GM23338 (cell line): ENCODE measurements at regions not wholly inside any gene's neighbourhood (a gene's known extent, or its start where the extent isn't known, plus 50 kb on each side); places are given as distances from the start of the nearest gene placed in this dataset.

ENCODE experiments used
- ATAC-seq: fragments of 200-7000 bp; cut with Tn5 transposase; 3 replicates; pipeline ENCODE4 v1.9.1; 2020
- DNase-seq: peaks from one replicate; pipeline ENCODE4 v3.0.0-alpha.2; 2015; ENCODE audit warnings: low spot score
- H2AFZ ChIP-seq: fragments of 200-600 bp; sonication (generic); 2 replicates; pipeline ENCODE4 v1.8.0; 2016; ENCODE audit warnings: antibody characterized with exemption, mild to moderate bottlenecking, moderate library complexity
- H3F3A ChIP-seq: fragments of 200-600 bp; sonication (generic); replicated peaks from 2 replicates; pipeline ENCODE4 v1.8.0; 2017; ENCODE audit warnings: antibody characterized with exemption, mixed run types, low read depth
- H3K27ac ChIP-seq: fragments of 200-600 bp; sonication (generic); 2 replicates; pipeline ENCODE4 v1.6.1; 2016; ENCODE audit warnings: low read depth
- H3K27me3 ChIP-seq: fragments of 200-600 bp; sonication (generic); 2 replicates; pipeline ENCODE4 v1.8.0; 2016; ENCODE audit warnings: mild to moderate bottlenecking, mixed run types, moderate library complexity; ENCODE audit not compliant: insufficient read depth
- H3K36me3 ChIP-seq: fragments of 200-600 bp; sonication (generic); 2 replicates; pipeline ENCODE4 v1.8.0; 2016; ENCODE audit warnings: mild to moderate bottlenecking; ENCODE audit not compliant: insufficient read depth
- H3K4me1 ChIP-seq: fragments of 200-600 bp; sonication (generic); 2 replicates; pipeline ENCODE4 v1.8.0; 2016; ENCODE audit warnings: mild to moderate bottlenecking, moderate library complexity; ENCODE audit not compliant: insufficient read depth
- H3K4me2 ChIP-seq: fragments of 200-600 bp; sonication (generic); 2 replicates; pipeline ENCODE4 v1.7.1; 2017; ENCODE audit warnings: mixed run types
- H3K4me3 ChIP-seq: fragments of 200-600 bp; sonication (generic); 2 replicates; pipeline ENCODE4 v1.6.1; 2016; ENCODE audit warnings: mixed run types
- H3K79me2 ChIP-seq: fragments of 200-600 bp; sonication (generic); replicated peaks from 2 replicates; pipeline ENCODE4 v1.8.0; 2017; ENCODE audit warnings: mild to moderate bottlenecking; ENCODE audit not compliant: insufficient read depth
- H3K9me2 ChIP-seq: fragments of 200-600 bp; sonication (generic); 2 replicates; pipeline ENCODE4 v1.8.0; 2017; ENCODE audit not compliant: insufficient read depth
- H4K20me1 ChIP-seq: fragments of 200-600 bp; sonication (generic); replicated peaks from 2 replicates; pipeline ENCODE4 v1.8.0; 2017; ENCODE audit warnings: mild to moderate bottlenecking; ENCODE audit not compliant: insufficient read depth
- H3K27ac Mint-ChIP-seq: 2 replicates; pipeline ENCODE4 v1.8.0; 2020; ENCODE audit warnings: inconsistent platforms, mild to moderate bottlenecking, moderate library complexity, mixed read lengths
- H3K27me3 Mint-ChIP-seq: 3 replicates; pipeline ENCODE4 v1.8.0; 2022; ENCODE audit warnings: low read depth, mild to moderate bottlenecking, moderate library complexity, mixed read lengths, inconsistent platforms; ENCODE audit not compliant: insufficient read depth, poor library complexity
- H3K36me3 Mint-ChIP-seq: 3 replicates; pipeline ENCODE4 v1.8.0; 2021; ENCODE audit warnings: low read depth, mild to moderate bottlenecking, inconsistent platforms, moderate library complexity, mixed read lengths
- H3K4me1 Mint-ChIP-seq: 3 replicates; pipeline ENCODE4 v1.8.0; 2020; ENCODE audit warnings: mild to moderate bottlenecking, inconsistent platforms, mixed read lengths
- H3K4me3 Mint-ChIP-seq: 3 replicates; pipeline ENCODE4 v1.8.0; 2021; ENCODE audit warnings: moderate library complexity, mild to moderate bottlenecking, inconsistent platforms, mixed read lengths
- H3K9me3 Mint-ChIP-seq: 3 replicates; pipeline ENCODE4 v1.8.0; 2020; ENCODE audit warnings: moderate library complexity, mild to moderate bottlenecking, inconsistent platforms, mixed read lengths
- CREB1 ChIP-seq: fragments of 250-450 bp; sonication (Bioruptor Pico); IDR thresholded peaks from 2 replicates; pipeline ENCODE4 v1.5.0; 2020; ENCODE audit warnings: low read depth, mild to moderate bottlenecking, moderate library complexity
- ETS1 ChIP-seq: IDR thresholded peaks from 2 replicates; pipeline ENCODE4 v1.6.1; 2016; ENCODE audit warnings: antibody characterized with exemption
- EZH2 ChIP-seq: fragments of 200-600 bp; sonication (generic); IDR thresholded peaks from one replicate; pipeline ENCODE4 v1.8.0; 2017; ENCODE audit warnings: antibody characterized with exemption, mild to moderate bottlenecking, low read depth; ENCODE audit not compliant: unreplicated experiment
- EZH2phosphoT487 ChIP-seq: fragments of 200-600 bp; sonication (generic); IDR thresholded peaks from one replicate; pipeline ENCODE4 v1.8.1; 2018; ENCODE audit warnings: antibody characterized with exemption; ENCODE audit not compliant: unreplicated experiment
- JUNB ChIP-seq: IDR thresholded peaks from one replicate; pipeline ENCODE4 v1.6.1; 2016; ENCODE audit warnings: antibody characterized with exemption; ENCODE audit not compliant: unreplicated experiment
- NANOG ChIP-seq: IDR thresholded peaks from 2 replicates; pipeline ENCODE4 v1.6.1; 2016; ENCODE audit warnings: antibody characterized with exemption, borderline replicate concordance
- POLR2AphosphoS5 ChIP-seq: IDR thresholded peaks from 2 replicates; pipeline ENCODE4 v1.6.1; 2016; ENCODE audit warnings: antibody characterized with exemption, low read depth
- ZNF331 ChIP-seq: fragments of 250-450 bp; sonication (Bioruptor Pico); IDR thresholded peaks from 2 replicates; pipeline ENCODE4 v1.5.0; 2020; ENCODE audit warnings: low read depth, mild to moderate bottlenecking, moderate library complexity
- TF ChIP-seq, protein P1 (sequence below): fragments of 250-450 bp; sonication (Bioruptor Pico); IDR thresholded peaks from 2 replicates; pipeline ENCODE4 v1.5.0; 2020; ENCODE audit warnings: mild to moderate bottlenecking, moderate library complexity
- TF ChIP-seq, protein P2 (sequence below), 2 experiments: fragments of 200-600 bp in 1 of 2; sonication (generic) in 1 of 2; conservative IDR thresholded peaks; 2 replicates each; pipeline versions ENCODE4 v1.5.1 to v1.6.1; 2016 to 2017; ENCODE audit warnings: antibody characterized with exemption in 2 of 2, low read depth in 2 of 2, mild to moderate bottlenecking in 2 of 2, moderate library complexity in 1 of 2

GRCh38 chr4:124155239-124155638 is 557.3 kb downstream of the ANKRD50 start (continued):
- TF ChIP-seq, protein P1, sequence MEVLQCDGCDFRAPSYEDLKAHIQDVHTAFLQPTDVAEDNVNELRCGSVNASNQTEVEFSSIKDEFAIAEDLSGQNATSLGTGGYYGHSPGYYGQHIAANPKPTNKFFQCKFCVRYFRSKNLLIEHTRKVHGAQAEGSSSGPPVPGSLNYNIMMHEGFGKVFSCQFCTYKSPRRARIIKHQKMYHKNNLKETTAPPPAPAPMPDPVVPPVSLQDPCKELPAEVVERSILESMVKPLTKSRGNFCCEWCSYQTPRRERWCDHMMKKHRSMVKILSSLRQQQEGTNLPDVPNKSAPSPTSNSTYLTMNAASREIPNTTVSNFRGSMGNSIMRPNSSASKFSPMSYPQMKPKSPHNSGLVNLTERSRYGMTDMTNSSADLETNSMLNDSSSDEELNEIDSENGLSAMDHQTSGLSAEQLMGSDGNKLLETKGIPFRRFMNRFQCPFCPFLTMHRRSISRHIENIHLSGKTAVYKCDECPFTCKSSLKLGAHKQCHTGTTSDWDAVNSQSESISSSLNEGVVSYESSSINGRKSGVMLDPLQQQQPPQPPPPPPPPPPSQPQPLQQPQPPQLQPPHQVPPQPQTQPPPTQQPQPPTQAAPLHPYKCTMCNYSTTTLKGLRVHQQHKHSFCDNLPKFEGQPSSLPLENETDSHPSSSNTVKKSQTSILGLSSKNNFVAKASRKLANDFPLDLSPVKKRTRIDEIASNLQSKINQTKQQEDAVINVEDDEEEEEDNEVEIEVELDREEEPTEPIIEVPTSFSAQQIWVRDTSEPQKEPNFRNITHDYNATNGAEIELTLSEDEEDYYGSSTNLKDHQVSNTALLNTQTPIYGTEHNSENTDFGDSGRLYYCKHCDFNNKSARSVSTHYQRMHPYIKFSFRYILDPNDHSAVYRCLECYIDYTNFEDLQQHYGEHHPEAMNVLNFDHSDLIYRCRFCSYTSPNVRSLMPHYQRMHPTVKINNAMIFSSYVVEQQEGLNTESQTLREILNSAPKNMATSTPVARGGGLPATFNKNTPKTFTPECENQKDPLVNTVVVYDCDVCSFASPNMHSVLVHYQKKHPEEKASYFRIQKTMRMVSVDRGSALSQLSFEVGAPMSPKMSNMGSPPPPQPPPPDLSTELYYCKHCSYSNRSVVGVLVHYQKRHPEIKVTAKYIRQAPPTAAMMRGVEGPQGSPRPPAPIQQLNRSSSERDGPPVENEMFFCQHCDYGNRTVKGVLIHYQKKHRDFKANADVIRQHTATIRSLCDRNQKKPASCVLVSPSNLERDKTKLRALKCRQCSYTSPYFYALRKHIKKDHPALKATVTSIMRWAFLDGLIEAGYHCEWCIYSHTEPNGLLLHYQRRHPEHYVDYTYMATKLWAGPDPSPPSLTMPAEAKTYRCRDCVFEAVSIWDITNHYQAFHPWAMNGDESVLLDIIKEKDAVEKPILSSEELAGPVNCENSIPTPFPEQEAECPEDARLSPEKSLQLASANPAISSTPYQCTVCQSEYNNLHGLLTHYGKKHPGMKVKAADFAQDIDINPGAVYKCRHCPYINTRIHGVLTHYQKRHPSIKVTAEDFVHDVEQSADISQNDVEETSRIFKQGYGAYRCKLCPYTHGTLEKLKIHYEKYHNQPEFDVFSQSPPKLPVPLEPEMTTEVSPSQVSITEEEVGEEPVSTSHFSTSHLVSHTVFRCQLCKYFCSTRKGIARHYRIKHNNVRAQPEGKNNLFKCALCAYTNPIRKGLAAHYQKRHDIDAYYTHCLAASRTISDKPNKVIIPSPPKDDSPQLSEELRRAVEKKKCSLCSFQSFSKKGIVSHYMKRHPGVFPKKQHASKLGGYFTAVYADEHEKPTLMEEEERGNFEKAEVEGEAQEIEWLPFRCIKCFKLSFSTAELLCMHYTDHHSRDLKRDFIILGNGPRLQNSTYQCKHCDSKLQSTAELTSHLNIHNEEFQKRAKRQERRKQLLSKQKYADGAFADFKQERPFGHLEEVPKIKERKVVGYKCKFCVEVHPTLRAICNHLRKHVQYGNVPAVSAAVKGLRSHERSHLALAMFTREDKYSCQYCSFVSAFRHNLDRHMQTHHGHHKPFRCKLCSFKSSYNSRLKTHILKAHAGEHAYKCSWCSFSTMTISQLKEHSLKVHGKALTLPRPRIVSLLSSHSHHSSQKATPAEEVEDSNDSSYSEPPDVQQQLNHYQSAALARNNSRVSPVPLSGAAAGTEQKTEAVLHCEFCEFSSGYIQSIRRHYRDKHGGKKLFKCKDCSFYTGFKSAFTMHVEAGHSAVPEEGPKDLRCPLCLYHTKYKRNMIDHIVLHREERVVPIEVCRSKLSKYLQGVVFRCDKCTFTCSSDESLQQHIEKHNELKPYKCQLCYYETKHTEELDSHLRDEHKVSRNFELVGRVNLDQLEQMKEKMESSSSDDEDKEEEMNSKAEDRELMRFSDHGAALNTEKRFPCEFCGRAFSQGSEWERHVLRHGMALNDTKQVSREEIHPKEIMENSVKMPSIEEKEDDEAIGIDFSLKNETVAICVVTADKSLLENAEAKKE (CRISPR knock-in tag): no peak
- TF ChIP-seq POLR2AphosphoS5 (no peak), CREB1 (CRISPR knock-in tag) (no peak), JUNB (no peak)

- H3K9me2 ChIP-seq: peaks cover 4% of the 10 kb centered on the region; the same call in 1 of the 2 replicates
- no peak overlapping the region for H3K27ac Mint-ChIP-seq
- H3K27me3 Mint-ChIP-seq: peaks cover 2% of the 10 kb centered on the region
- no peak for TF ChIP-seq JUNB
- no peak for TF ChIP-seq ZNF331
- TF ChIP-seq, protein P2, sequence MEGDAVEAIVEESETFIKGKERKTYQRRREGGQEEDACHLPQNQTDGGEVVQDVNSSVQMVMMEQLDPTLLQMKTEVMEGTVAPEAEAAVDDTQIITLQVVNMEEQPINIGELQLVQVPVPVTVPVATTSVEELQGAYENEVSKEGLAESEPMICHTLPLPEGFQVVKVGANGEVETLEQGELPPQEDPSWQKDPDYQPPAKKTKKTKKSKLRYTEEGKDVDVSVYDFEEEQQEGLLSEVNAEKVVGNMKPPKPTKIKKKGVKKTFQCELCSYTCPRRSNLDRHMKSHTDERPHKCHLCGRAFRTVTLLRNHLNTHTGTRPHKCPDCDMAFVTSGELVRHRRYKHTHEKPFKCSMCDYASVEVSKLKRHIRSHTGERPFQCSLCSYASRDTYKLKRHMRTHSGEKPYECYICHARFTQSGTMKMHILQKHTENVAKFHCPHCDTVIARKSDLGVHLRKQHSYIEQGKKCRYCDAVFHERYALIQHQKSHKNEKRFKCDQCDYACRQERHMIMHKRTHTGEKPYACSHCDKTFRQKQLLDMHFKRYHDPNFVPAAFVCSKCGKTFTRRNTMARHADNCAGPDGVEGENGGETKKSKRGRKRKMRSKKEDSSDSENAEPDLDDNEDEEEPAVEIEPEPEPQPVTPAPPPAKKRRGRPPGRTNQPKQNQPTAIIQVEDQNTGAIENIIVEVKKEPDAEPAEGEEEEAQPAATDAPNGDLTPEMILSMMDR (conservative IDR thresholded peaks at IDR 0.05; ENCODE audit: low read depth in 2 of 2): no peak
- TF ChIP-seq EZH2: no peak
- no peak for TF ChIP-seq ETS1
- TF ChIP-seq POLR2AphosphoS5: no peak
- no peak for TF ChIP-seq EZH2phosphoT487
- TF ChIP-seq NANOG: no peak
Observed at GRCh38 chr4:124157396-124158083, 555.0 kb downstream of the ANKRD50 start.

More at GRCh38 chr4:124157396-124158083, 555.0 kb downstream of the ANKRD50 start:
- Mint-ChIP-seq H3K4me1 (no peaks in the 10 kb centered on the region), H3K4me3 (no peak overlapping the region), H3K36me3 (peaks cover 4% of the 10 kb centered on the region; the same call in 2 of the 3 replicates), H3K9me3 (peaks cover 4% of the 10 kb centered on the region; the same call in 1 of the 3 replicates)
- no peak overlapping the region for H3K4me3 ChIP-seq
- no peaks in the 10 kb centered on the region for H3K27me3 ChIP-seq
- ATAC-seq (no peak), DNase-seq (no peak)
- H3K79me2 ChIP-seq: no peaks in the 10 kb centered on the region
- H4K20me1 ChIP-seq: no peaks in the 10 kb centered on the region
- no peak overlapping the region for H3K4me2 ChIP-seq
- no peaks in the 10 kb centered on the region for H3F3A ChIP-seq
- no peak overlapping the region for H2AFZ ChIP-seq
- no peaks in the 10 kb centered on the region for H3K36me3 ChIP-seq
- H3K4me1 ChIP-seq: no peaks in the 10 kb centered on the region
- no peak overlapping the region for H3K27ac ChIP-seq
